ENCODE measurements at regions not wholly inside any gene's neighbourhood (a gene's known extent, or its start where the extent isn't known, plus 50 kb on each side); places are given as distances from the start of the nearest gene placed in this dataset.

- Mint-ChIP-seq H3K4me3 (ENCODE audit: unreplicated experiment) (no peak overlapping the region), H3K27me3 (ENCODE audit: unreplicated experiment) (peaks cover 11% of the 10 kb centered on the region), H3K4me1 (ENCODE audit: low read depth, unreplicated experiment) (peaks cover 46% of the 10 kb centered on the region), H3K27ac (ENCODE audit: unreplicated experiment) (peak overlapping the region; percentile 57), H3K9me3 (ENCODE audit: unreplicated experiment) (peaks cover 14% of the 10 kb centered on the region), H3K36me3 (ENCODE audit: unreplicated experiment) (no peaks in the 10 kb centered on the region)
- TF ChIP-seq CTCF (IDR thresholded peaks at IDR 0.05; ENCODE audit: partially characterized antibody, unreplicated experiment) = no peak
- peak; percentile 65 for DNase-seq
Observed at GRCh38 chr2:15730545-15731212, 139.0 kb downstream of the DDX1 start.

GRCh38 chr2:15731213-15731888 lies 139.7 kb downstream of the DDX1 start:
- H3K27ac Mint-ChIP-seq (ENCODE audit: unreplicated experiment) = peak overlapping the region; percentile 86
- H3K4me1 Mint-ChIP-seq (ENCODE audit: low read depth, unreplicated experiment) = peaks cover 47% of the 10 kb centered on the region
- peaks cover 14% of the 10 kb centered on the region for H3K9me3 Mint-ChIP-seq (ENCODE audit: unreplicated experiment)
- H3K27me3 Mint-ChIP-seq (ENCODE audit: unreplicated experiment) = peaks cover 11% of the 10 kb centered on the region
- H3K4me3 Mint-ChIP-seq (ENCODE audit: unreplicated experiment) = no peak overlapping the region
- TF ChIP-seq CTCF (IDR thresholded peaks at IDR 0.05; ENCODE audit: partially characterized antibody, unreplicated experiment) = no peak
- no peaks in the 10 kb centered on the region for H3K36me3 Mint-ChIP-seq (ENCODE audit: unreplicated experiment)
- DNase-seq = no peak

GRCh38 chr2:15731889-15732271 lies 140.2 kb downstream of the DDX1 start:
- H3K36me3 Mint-ChIP-seq (ENCODE audit: unreplicated experiment) = no peaks in the 10 kb centered on the region
- TF ChIP-seq CTCF (IDR thresholded peaks at IDR 0.05; ENCODE audit: partially characterized antibody, unreplicated experiment) = no peak
- no peak for DNase-seq
- peak overlapping the region; percentile 86 for H3K27ac Mint-ChIP-seq (ENCODE audit: unreplicated experiment)
- peak overlapping the region; percentile 53 for H3K4me3 Mint-ChIP-seq (ENCODE audit: unreplicated experiment)
- H3K27me3 Mint-ChIP-seq (ENCODE audit: unreplicated experiment) = peaks cover 11% of the 10 kb centered on the region
- H3K9me3 Mint-ChIP-seq (ENCODE audit: unreplicated experiment) = peaks cover 14% of the 10 kb centered on the region
- H3K4me1 Mint-ChIP-seq (ENCODE audit: low read depth, unreplicated experiment) = peaks cover 47% of the 10 kb centered on the region

DNA sequence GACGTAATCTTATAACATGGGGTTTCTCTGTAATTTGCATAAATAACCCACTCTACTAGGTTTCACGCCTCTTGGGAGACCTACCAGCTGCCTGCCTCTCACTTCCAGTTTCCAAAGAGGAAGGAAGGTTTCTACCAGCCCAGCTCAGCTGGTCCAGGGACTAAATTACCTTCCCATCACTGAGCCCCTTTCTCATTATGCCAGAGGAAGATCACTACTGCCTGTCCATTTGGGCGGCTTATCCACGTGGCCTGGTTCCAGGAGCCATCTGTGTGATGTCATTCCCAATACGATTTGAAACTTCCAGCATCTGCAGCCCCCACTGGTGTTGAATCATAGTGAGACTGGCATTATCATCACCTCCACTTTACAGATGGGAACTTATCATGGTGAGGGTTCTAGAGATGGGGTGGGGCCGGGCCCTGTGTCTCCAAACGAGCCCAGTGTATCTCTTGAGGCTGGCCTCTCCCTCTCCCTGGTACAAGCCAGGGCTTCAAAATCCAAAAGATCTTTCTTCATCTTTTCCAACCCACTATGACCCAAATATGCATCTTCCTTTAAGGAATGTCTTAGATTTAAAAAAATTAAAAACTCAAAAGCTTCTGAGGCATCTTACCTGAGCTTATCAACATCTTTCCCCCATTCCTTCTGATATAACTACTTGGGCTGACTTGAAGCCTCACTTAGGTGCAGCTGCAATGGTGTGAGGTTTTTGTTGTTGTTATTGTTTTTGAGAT lies 140.8 kb downstream of the DDX1 start:
- Mint-ChIP-seq H3K27ac (ENCODE audit: unreplicated experiment) (peak overlapping the region; percentile 86), H3K4me1 (ENCODE audit: low read depth, unreplicated experiment) (peaks cover 47% of the 10 kb centered on the region), H3K4me3 (ENCODE audit: unreplicated experiment) (no peak overlapping the region), H3K27me3 (ENCODE audit: unreplicated experiment) (peaks cover 11% of the 10 kb centered on the region), H3K36me3 (ENCODE audit: unreplicated experiment) (no peaks in the 10 kb centered on the region), H3K9me3 (ENCODE audit: unreplicated experiment) (peaks cover 14% of the 10 kb centered on the region)
- DNase-seq = peak; percentile 52
- no peak for TF ChIP-seq CTCF (IDR thresholded peaks at IDR 0.05; ENCODE audit: partially characterized antibody, unreplicated experiment)
